Adrenal gland (tissue), 9 donors: ENCODE measurements at regions not wholly inside any gene's neighbourhood (a gene's known extent, or its start where the extent isn't known, plus 50 kb on each side); places are given as distances from the start of the nearest gene placed in this dataset.

Experiments used
- DNase-seq, 7 donors: peaks; one replicate each; pipeline ENCODE4 v3.0.0-alpha.2; 2019 to 2020
- H3K27ac ChIP-seq, 5 donors: fragments of 200-600 bp; sonication (generic) in 4 of 5; 1 replicate in 3 of 5; 2 replicates in 2 of 5; pipeline versions ENCODE4 v1.5.1 to v1.8.0; 2016 to 2020; ENCODE audit warnings: mild to moderate bottlenecking in 1 of 5
- H3K27me3 ChIP-seq: fragments of 200-600 bp; 2 replicates; pipeline ENCODE4 v1.8.0; 2021
- H3K36me3 ChIP-seq, 2 donors: fragments of 200-600 bp; replicated peaks in 1 of 2; 1 replicate in 1 of 2; 2 replicates in 1 of 2; pipeline versions ENCODE4 v1.5.1 to v1.8.0; 2018 to 2022
- H3K4me1 ChIP-seq, 2 donors: fragments of 200-600 bp; replicated peaks in 1 of 2; 1 replicate in 1 of 2; 2 replicates in 1 of 2; pipeline versions ENCODE4 v1.5.1 to v1.8.0; 2018 to 2021
- H3K4me3 ChIP-seq, 4 donors: fragments of 200-600 bp; sonication (generic) in 3 of 4; one replicate each; pipeline ENCODE4 v1.5.1; 2016 to 2018
- H3K9me3 ChIP-seq, 3 donors: fragments of 200-600 bp; sonication (generic) in 1 of 3; replicated peaks in 1 of 3; 1 replicate in 2 of 3; 2 replicates in 1 of 3; pipeline versions ENCODE4 v1.5.1 to v1.8.0; 2016 to 2021
- CTCF ChIP-seq, 6 experiments: fragments of 450-650 bp in 4 of 6; fragments of 200-600 bp in 2 of 6; sonication (generic) in 1 of 6; IDR thresholded peaks; 1 replicate in 5 of 6; 2 replicates in 1 of 6; pipeline versions ENCODE4 v1.5.1 to v1.8.0; 2016 to 2021; ENCODE audit warnings: antibody characterized with exemption in 6 of 6, mild to moderate bottlenecking in 2 of 6, moderate library complexity in 1 of 6
- POLR2A ChIP-seq, 2 donors: fragments of 450-650 bp; IDR thresholded peaks; one replicate each; pipeline ENCODE4 v1.6.1; 2017; ENCODE audit warnings: antibody characterized with exemption in 2 of 2, mild to moderate bottlenecking in 2 of 2, moderate library complexity in 1 of 2
- WGBS, 4 donors: extraction: QIAGEN DNeasy Blood & Tissue Kit in 2 of 4; methylation state at CpG; one replicate each; pipeline versions ENCODE4 v1.1.5 to v1.1.7; 2013 to 2017; 5-methylcytosine and 5-hydroxymethylcytosine counted together
- intact Hi-C, 2 donors: fragments of 100-400 bp; cut with DNase I; formaldehyde crosslinking; loops; one replicate each; pipeline versions ENCODE4 v1.14.1 to v1.15.0; 2022 to 2023
- donor health status: healthy with polysubstance abuse.
- donor health status: Bipolar disorder and iron deficiency.
- donor health status: DM: yes; HTN: yes; CAD: no.
- donor health status: DM: no; HTN: no; CAD: no.
- donor health status: DM: no; HTN: no; CAD: no.

GRCh38 chr13:43996221-43996620 lies 116.5 kb downstream of the LACC1 start:
- no peak for DNase-seq
- intact Hi-C loops: no loop called here
- Histone ChIP-seq H3K27me3 (peaks cover 3% of the 10 kb centered on the region), H3K4me3 (no peak overlapping the region), H3K36me3 (no peaks in the 10 kb centered on the region), H3K4me1 (no peaks in the 10 kb centered on the region), H3K27ac (no peak overlapping the region), H3K9me3 (no peaks in the 10 kb centered on the region)
- TF ChIP-seq CTCF (IDR thresholded peaks at IDR 0.05) (no peak), POLR2A (IDR thresholded peaks at IDR 0.05) (no peak)
- WGBS, 4 donors: 62 to 87% (median 75%) methylated on average over 1 of the region's 1 CpG

GRCh38 chr13:44003481-44003880 lies 123.8 kb downstream of the LACC1 start:
- no peak for DNase-seq
- Histone ChIP-seq H3K27ac (no peak overlapping the region), H3K9me3 (no peaks in the 10 kb centered on the region), H3K4me1 (no peaks in the 10 kb centered on the region), H3K36me3 (no peaks in the 10 kb centered on the region), H3K27me3 (no peaks in the 10 kb centered on the region), H3K4me3 (no peak overlapping the region)
- intact Hi-C loops: no loop called here
- TF ChIP-seq CTCF (IDR thresholded peaks at IDR 0.05) (no peak), POLR2A (IDR thresholded peaks at IDR 0.05) (no peak)
- WGBS, 4 donors: 65 to 79% (median 76%) methylated on average over 2 of the region's 2 CpGs

GRCh38 chr13:44004878-44005277 lies 125.2 kb downstream of the LACC1 start:
- intact Hi-C loops: no loop called here
- Histone ChIP-seq H3K4me1 (no peaks in the 10 kb centered on the region), H3K9me3 (no peaks in the 10 kb centered on the region), H3K27ac (no peak overlapping the region), H3K4me3 (no peak overlapping the region), H3K36me3 (no peaks in the 10 kb centered on the region), H3K27me3 (no peaks in the 10 kb centered on the region)
- TF ChIP-seq CTCF (IDR thresholded peaks at IDR 0.05): no peak
- no peak for TF ChIP-seq POLR2A (IDR thresholded peaks at IDR 0.05)
- no peak for DNase-seq
- WGBS, 4 donors: 71 to 81% (median 75%) methylated on average over 3 of the region's 3 CpGs

GRCh38 chr13:44007451-44007850 lies 127.7 kb downstream of the LACC1 start:
- intact Hi-C loops: no loop called here
- no peaks in the 10 kb centered on the region for H3K9me3 ChIP-seq
- H3K4me1 ChIP-seq: no peaks in the 10 kb centered on the region
- H3K4me3 ChIP-seq: no peak overlapping the region
- no peaks in the 10 kb centered on the region for H3K36me3 ChIP-seq
- H3K27me3 ChIP-seq: no peaks in the 10 kb centered on the region
- H3K27ac ChIP-seq: no peak overlapping the region
- DNase-seq: no peak
- 75 to 96% (median 88%) methylated on average over 1 of the region's 1 CpG for WGBS, 4 donors
- TF ChIP-seq POLR2A (IDR thresholded peaks at IDR 0.05) (no peak), CTCF (IDR thresholded peaks at IDR 0.05) (no peak)
